Esophagus (tissue), 2 donors: ENCODE measurements at regions not wholly inside any gene's neighbourhood (a gene's known extent, or its start where the extent isn't known, plus 50 kb on each side); places are given as distances from the start of the nearest gene placed in this dataset.
"Not testable (repeated sequence)": the region's sequence is repeated elsewhere in the genome, so short reads cannot be mapped to it uniquely, and the experiment has no call there.

Experiments
- H3K27ac ChIP-seq, 2 donors: one replicate each; pipeline ENCODE4 v1.5.1; 2013; ENCODE audit warnings: low read depth in 2 of 2, mild to moderate bottlenecking in 2 of 2, inconsistent platforms in 1 of 2, low read length in 1 of 2, moderate library complexity in 1 of 2
- H3K27me3 ChIP-seq, 2 donors: one replicate each; pipeline ENCODE4 v1.6.1; 2013; ENCODE audit warnings: low read length in 2 of 2, control low read depth in 1 of 2, mild to moderate bottlenecking in 1 of 2; ENCODE audit not compliant: insufficient read depth in 2 of 2, control insufficient read depth in 1 of 2
- H3K36me3 ChIP-seq, 2 donors: one replicate each; pipeline ENCODE4 v1.6.1; 2013; ENCODE audit warnings: low read length in 1 of 2; ENCODE audit not compliant: control insufficient read depth in 2 of 2, insufficient read depth in 2 of 2
- H3K4me1 ChIP-seq, 2 donors: one replicate each; pipeline ENCODE4 v1.6.1; 2013; ENCODE audit warnings: low read length in 1 of 2; ENCODE audit not compliant: control insufficient read depth in 2 of 2, insufficient read depth in 2 of 2
- H3K4me3 ChIP-seq, 2 donors: one replicate each; pipeline ENCODE4 v1.5.1; 2013; ENCODE audit warnings: low read length in 2 of 2, mild to moderate bottlenecking in 2 of 2, low read depth in 1 of 2, moderate library complexity in 1 of 2
- H3K9me3 ChIP-seq, 2 donors: one replicate each; pipeline ENCODE4 v1.6.1; 2013; ENCODE audit warnings: mild to moderate bottlenecking in 2 of 2, low read depth in 1 of 2, low read length in 1 of 2, moderate library complexity in 1 of 2; ENCODE audit not compliant: control insufficient read depth in 2 of 2, insufficient read depth in 1 of 2
- WGBS, 2 donors: extraction: QIAGEN DNeasy Blood & Tissue Kit; methylation state at CpG; one replicate each; pipeline ENCODE4 v1.1.7; 2013; 5-methylcytosine and 5-hydroxymethylcytosine counted together
- donor health status: healthy with polysubstance abuse.
- donor health status: Bipolar disorder and iron deficiency.

DNA sequence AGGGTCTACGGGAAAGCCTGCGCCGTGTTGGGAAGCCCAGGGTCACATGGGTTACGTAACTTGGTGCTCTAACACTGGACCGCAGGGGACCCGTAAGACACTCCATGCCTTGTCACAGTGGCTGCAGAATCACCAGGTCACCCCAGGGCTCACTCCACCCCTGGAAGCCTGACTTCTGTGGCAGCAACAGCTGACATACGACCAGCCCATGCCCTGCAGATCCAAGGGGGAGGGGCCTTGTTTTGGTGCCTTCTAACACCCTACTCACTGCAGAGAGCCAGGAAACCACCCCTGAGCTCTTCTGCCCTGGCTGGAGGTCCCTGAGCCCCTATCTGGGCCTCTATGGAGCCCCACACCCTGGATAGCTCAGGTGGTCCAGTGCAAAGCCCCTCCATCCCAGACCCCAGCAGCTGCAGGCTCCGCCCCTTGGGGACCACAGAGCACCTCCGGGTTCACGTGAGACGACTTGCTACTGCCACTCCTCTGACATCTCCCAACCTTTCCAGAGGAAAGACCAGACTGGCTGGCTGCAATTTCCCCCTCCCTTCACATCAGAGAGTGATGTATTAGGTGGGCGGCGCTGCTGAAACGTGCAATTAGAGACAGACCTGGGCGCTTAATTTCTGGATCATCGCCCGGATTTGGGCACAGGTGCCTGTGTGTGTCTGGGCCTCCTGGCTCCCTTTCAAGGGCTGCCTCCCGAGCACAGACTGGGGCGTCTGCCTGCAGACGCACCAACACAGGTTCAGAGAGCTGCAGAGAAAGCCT lies 296.6 kb upstream of the SFSWAP start:
- not testable (repeated sequence) for H3K27ac ChIP-seq, H3K4me1 ChIP-seq, H3K4me3 ChIP-seq, H3K36me3 ChIP-seq, H3K27me3 ChIP-seq, H3K9me3 ChIP-seq
- WGBS, 2 donors, result 47 to 48% methylated on average over 11 to 12 of the region's 20 CpGs

DNA sequence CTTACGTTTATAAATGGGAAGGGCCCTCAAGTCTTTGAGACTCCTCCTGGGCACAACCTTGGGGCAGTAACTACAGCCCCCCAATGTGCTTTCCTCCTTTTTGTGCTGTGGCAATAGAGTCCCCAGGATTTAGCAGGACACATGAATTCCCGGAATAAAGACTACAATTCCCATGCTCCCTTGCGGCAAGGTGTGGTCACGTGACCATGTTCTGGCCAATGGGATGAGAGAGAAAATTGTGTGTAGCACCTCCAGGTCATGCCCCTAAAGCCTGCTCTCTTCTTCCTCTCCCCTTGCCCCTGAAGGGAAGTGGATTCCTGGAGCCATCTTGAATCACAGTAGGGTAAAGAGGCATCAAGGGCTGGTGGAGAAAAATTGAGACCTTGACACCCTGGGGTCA lies 295.1 kb upstream of the SFSWAP start:
- Histone ChIP-seq H3K4me1 (no peaks in the 10 kb centered on the region), H3K4me3 (no peak overlapping the region)
- WGBS, 2 donors, result 84 to 89% methylated on average over 4 of the region's 4 CpGs

DNA sequence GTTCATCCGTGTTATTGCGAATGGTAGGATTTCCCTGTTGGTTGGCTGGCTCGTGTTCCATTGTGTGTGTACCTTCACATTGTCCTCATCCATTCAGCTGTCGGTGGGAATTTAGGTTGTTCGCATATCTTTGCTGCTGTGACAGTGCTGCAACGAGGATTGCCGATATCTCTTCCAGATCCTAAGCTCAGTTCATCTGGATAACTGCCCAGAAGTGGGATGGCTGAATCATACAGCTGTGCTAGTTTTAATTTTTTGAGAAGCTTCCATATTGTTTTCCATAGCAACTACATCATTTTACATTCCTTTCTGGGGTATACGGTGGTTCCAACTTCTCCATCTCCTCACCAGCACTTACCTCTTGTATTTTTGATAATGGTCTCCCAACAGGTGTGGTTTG lies 292.8 kb upstream of the SFSWAP start:
- no peaks in the 10 kb centered on the region for H3K27me3 ChIP-seq
- peaks cover 0 to 4% of the 10 kb centered on the region in 2 donors for H3K9me3 ChIP-seq
- H3K4me1 ChIP-seq, result no peaks in the 10 kb centered on the region
- no peaks in the 10 kb centered on the region for H3K36me3 ChIP-seq
- H3K27ac ChIP-seq, result no peak overlapping the region
- no peak overlapping the region for H3K4me3 ChIP-seq
- 69 to 81% methylated on average over 8 of the region's 8 CpGs for WGBS, 2 donors

More for the DNA sequence above, 295.1 kb upstream of the SFSWAP start:
- no peaks in the 10 kb centered on the region for H3K9me3 ChIP-seq
- H3K27me3 ChIP-seq, result no peaks in the 10 kb centered on the region
- H3K36me3 ChIP-seq, result no peaks in the 10 kb centered on the region
- no peak overlapping the region for H3K27ac ChIP-seq

DNA sequence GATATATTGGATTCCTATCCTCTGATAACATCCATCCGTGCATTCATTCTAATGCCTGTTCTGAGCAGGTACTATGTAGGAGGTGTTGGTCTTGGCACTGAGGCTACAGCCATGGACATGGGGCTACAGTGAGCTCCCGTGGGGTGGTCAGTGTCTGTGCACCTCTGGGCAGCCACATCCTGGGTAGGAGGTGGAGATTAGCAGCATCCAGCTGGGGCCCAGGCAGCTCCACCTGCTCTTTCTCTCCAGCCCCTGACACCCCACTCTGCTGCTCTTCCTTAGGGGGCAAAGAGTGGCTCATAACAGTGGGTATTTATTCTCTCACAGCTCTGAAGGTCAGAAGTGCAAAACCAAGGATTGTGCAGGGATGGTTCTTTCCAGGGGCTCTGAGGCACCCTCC lies 292.0 kb upstream of the SFSWAP start:
- no peaks in the 10 kb centered on the region for H3K27me3 ChIP-seq
- H3K4me3 ChIP-seq, result no peak overlapping the region
- WGBS, 2 donors, result 79 to 86% methylated on average over 2 of the region's 2 CpGs
- no peak overlapping the region for H3K27ac ChIP-seq
- H3K36me3 ChIP-seq, result no peaks in the 10 kb centered on the region
- H3K9me3 ChIP-seq, result peaks cover 0 to 8% of the 10 kb centered on the region in 2 donors
- H3K4me1 ChIP-seq, result no peaks in the 10 kb centered on the region

DNA sequence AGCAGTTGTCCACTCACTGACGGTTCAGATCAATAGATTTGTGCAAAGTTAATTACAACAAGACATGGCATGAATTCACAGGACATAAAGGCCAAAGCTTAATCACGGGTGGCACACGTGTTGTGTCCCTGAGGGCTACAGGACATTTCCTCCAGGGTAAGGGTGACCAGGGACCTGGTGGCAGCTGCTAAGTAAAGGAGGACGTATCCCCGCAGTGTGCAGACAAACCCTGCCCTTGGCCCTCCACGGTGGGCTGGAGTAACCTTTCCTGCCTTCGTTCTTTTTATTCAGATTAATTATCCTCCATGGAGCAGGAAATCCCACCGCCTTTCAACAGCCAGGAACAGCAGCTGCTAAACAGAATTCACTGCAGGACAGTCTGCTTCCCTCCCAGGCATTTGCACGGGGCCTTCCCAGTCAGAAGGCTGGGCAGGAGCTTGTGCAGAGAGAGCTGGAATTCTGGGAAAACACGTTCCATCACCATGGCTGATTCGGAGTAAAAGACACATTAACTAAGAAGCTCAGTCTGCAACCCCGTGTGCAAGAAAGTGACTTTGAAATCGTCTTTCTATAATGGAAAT lies 289.9 kb upstream of the SFSWAP start:
- WGBS, 2 donors, result 67 to 68% methylated on average over 13 of the region's 13 CpGs
- Histone ChIP-seq H3K27ac (no peak overlapping the region), H3K27me3 (no peaks in the 10 kb centered on the region), H3K36me3 (no peaks in the 10 kb centered on the region), H3K4me1 (no peaks in the 10 kb centered on the region), H3K4me3 (no peak overlapping the region), H3K9me3 (peaks cover 0 to 9% of the 10 kb centered on the region in 2 donors)

DNA sequence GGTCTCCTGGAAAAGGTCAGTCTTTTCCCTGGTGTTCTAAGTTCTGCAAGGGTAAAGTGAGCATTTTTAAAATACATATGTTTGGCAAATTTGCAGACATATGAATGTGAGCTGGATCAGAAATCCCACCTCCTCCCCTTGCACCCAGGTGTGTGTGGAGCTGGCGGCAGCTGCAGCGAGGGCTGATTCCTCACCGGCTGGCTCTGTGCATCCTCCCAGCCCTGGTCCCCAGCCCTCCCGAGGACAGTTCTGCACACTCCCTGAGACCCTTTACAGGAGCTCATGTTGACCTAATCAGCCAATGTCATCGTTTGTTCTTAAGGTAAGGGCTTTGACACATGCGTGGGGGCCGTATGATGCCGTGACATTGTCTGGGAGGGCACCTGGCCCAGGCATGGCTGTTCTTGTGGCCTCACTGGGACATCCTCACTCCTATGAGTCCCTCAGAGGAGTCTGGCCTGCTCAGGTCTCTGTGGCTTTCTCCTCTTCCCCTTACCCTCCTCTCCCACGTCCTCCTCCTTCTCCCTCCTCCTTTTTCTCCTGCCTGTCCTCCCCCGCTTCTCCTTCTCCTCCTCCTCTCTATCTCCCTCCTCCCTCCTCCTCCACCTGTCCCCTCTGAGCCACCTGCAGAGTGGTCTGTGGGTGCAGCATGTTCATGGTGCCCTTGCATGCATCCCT lies 289.2 kb upstream of the SFSWAP start:
- H3K27ac ChIP-seq, result no peak overlapping the region
- no peaks in the 10 kb centered on the region for H3K36me3 ChIP-seq
- peaks cover 0 to 9% of the 10 kb centered on the region in 2 donors for H3K9me3 ChIP-seq
- no peaks in the 10 kb centered on the region for H3K4me1 ChIP-seq
- H3K27me3 ChIP-seq, result no peaks in the 10 kb centered on the region
- no peak overlapping the region for H3K4me3 ChIP-seq
- WGBS, 2 donors, result 76 to 82% methylated on average over 10 of the region's 10 CpGs

DNA sequence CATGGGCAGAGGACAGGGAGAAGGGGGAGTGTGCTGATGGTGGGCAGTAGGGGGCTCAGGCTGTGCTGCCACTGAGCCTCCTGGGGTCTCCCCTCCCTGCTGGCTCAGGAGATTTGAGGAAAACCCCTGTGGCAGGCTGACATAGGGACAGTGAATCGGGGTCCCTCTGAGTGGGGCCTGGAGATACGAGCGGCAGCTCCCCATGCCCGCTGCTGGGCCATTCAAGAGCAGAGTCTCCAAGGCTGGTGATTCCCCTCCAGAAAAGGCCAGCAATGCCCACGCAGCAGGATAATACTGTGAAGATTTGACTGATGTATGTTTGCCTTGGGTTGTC lies 288.7 kb upstream of the SFSWAP start:
- Histone ChIP-seq H3K36me3 (no peaks in the 10 kb centered on the region), H3K4me3 (no peak overlapping the region), H3K9me3 (peaks cover 0 to 9% of the 10 kb centered on the region in 2 donors), H3K27ac (no peak overlapping the region), H3K4me1 (no peaks in the 10 kb centered on the region), H3K27me3 (peaks cover 0 to under 1% of the 10 kb centered on the region in 2 donors)
- WGBS, 2 donors, result 76 to 83% methylated on average over 5 of the region's 5 CpGs

DNA sequence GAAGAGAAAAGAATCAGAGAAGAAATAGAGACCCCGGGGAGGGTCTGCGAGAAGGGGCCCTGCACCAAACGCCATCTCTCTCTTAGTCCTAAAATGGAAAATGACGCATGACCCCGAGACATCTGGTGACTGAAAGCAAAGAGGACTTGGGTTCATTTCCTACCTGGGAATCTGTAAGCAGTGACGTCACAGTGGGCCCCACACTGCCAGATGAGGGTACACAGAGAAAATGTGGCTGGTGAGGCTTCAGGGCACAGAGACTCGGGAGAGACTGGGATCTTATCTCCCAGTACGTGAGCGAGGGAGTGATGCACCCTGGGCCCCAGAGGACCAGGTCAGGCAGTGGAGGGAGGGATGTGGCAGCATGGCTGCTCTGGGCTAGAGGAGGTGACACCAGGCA lies 288.1 kb upstream of the SFSWAP start:
- Histone ChIP-seq H3K36me3 (no peaks in the 10 kb centered on the region), H3K27me3 (peaks cover 0 to 4% of the 10 kb centered on the region in 2 donors), H3K4me3 (no peak overlapping the region), H3K27ac (no peak overlapping the region), H3K4me1 (no peaks in the 10 kb centered on the region), H3K9me3 (peaks cover 0 to 9% of the 10 kb centered on the region in 2 donors)
- WGBS, 2 donors, result 79 to 86% methylated on average over 9 of the region's 9 CpGs

DNA sequence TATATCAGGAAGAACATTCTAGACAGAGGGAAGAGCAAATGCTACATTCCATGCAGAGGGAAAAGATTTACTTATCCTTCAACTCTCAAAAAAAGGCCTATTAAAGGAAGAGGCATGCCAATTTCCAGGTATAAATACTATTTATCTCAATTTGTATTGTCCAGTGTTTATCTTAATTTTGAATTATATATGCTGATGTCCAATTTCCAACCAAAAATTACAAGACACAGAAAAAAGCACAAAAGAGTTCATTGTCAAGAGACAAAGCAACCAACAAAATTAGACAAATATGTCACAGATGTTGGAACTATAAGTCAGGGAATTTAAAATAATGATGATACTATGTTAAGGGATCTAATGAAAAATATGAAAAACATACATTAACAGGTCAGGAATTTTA lies 286.6 kb upstream of the SFSWAP start:
- peaks cover 0 to 9% of the 10 kb centered on the region in 2 donors for H3K9me3 ChIP-seq
- H3K4me1 ChIP-seq, result peaks cover 0 to 3% of the 10 kb centered on the region in 2 donors
- no peak overlapping the region for H3K4me3 ChIP-seq
- H3K27ac ChIP-seq, result no peak overlapping the region
- peaks cover 0 to 4% of the 10 kb centered on the region in 2 donors for H3K27me3 ChIP-seq
- no peaks in the 10 kb centered on the region for H3K36me3 ChIP-seq
